ENCODE measurements at regions not wholly inside any gene's neighbourhood (a gene's known extent, or its start where the extent isn't known, plus 50 kb on each side); places are given as distances from the start of the nearest gene placed in this dataset.

- POLR2A ChIA-PET (ENCODE audit: unreplicated experiment): no interaction called here
- ATAC-seq: no peak
These were observed 596.6 kb downstream of the INSC start for GRCh38 chr11:15711311-15711710.

GRCh38 chr11:15714641-15715399 lies 600.1 kb downstream of the INSC start:
- H3K9me3 ChIP-seq (ENCODE audit: low read length): no peaks in the 10 kb centered on the region
- H3K36me3 ChIP-seq (ENCODE audit: low read depth, low read length): no peaks in the 10 kb centered on the region
- no peak for DNase-seq
- POLR2A ChIA-PET (ENCODE audit: unreplicated experiment): no interaction called here
- no peaks in the 10 kb centered on the region for H3K9me2 ChIP-seq (replicated peaks; ENCODE audit: low read length)
- H3K4me3 ChIP-seq (ENCODE audit: low read length): no peak overlapping the region
- ATAC-seq: no peak
- H3K4me1 ChIP-seq (ENCODE audit: insufficient read depth, low read length): no peaks in the 10 kb centered on the region
- no peaks in the 10 kb centered on the region for H3K27me3 ChIP-seq (ENCODE audit: low read length)
- no peak overlapping the region for H3K4me2 ChIP-seq (ENCODE audit: low read length)
- H3K9ac ChIP-seq (ENCODE audit: low read length): no peak overlapping the region
- no TSS peak for BruUV-seq (replicated peaks)
- H3K79me2 ChIP-seq (ENCODE audit: low read length): no peaks in the 10 kb centered on the region
- no peak overlapping the region for H3K27ac ChIP-seq (ENCODE audit: low read length)
- CTCF ChIA-PET: no interaction called here
- TF ChIP-seq EZH2phosphoT487 (IDR thresholded peaks at IDR 0.05; ENCODE audit: borderline replicate concordance, low read length) (no peak), EZH2 (IDR thresholded peaks at IDR 0.05; ENCODE audit: low read length, unreplicated experiment) (no peak), CTCF (conservative IDR thresholded peaks at IDR 0.05; ENCODE audit: low read depth, low read length) (no peak)
- no peak overlapping the region for H2AFZ ChIP-seq (ENCODE audit: low read length)
- intact Hi-C loops (cut with micrococcal nuclease): no loop called here
- no peaks in the 10 kb centered on the region for H3F3A ChIP-seq (ENCODE audit: low read length, unreplicated experiment)
- H4K20me1 ChIP-seq (ENCODE audit: low read length): no peaks in the 10 kb centered on the region

More at GRCh38 chr11:15711311-15711710, 596.6 kb downstream of the INSC start:
- Histone ChIP-seq H3K4me2 (ENCODE audit: low read length) (no peak overlapping the region), H2AFZ (ENCODE audit: low read length) (no peak overlapping the region), H3K27ac (ENCODE audit: low read length) (no peak overlapping the region), H3K27me3 (ENCODE audit: low read length) (no peaks in the 10 kb centered on the region), H3F3A (ENCODE audit: low read length, unreplicated experiment) (no peaks in the 10 kb centered on the region), H3K9me3 (ENCODE audit: low read length) (no peaks in the 10 kb centered on the region), H3K4me3 (ENCODE audit: low read length) (no peak overlapping the region), H4K20me1 (ENCODE audit: low read length) (no peaks in the 10 kb centered on the region), H3K36me3 (ENCODE audit: low read depth, low read length) (no peaks in the 10 kb centered on the region), H3K79me2 (ENCODE audit: low read length) (no peaks in the 10 kb centered on the region), H3K9ac (ENCODE audit: low read length) (no peak overlapping the region), H3K9me2 (replicated peaks; ENCODE audit: low read length) (no peaks in the 10 kb centered on the region), H3K4me1 (ENCODE audit: insufficient read depth, low read length) (no peaks in the 10 kb centered on the region)
- no peak for DNase-seq
- TF ChIP-seq EZH2 (IDR thresholded peaks at IDR 0.05; ENCODE audit: low read length, unreplicated experiment): no peak
- no peak for TF ChIP-seq EZH2phosphoT487 (IDR thresholded peaks at IDR 0.05; ENCODE audit: borderline replicate concordance, low read length)
- no peak for TF ChIP-seq CTCF (conservative IDR thresholded peaks at IDR 0.05; ENCODE audit: low read depth, low read length)
- BruUV-seq (replicated peaks): no TSS peak
- CTCF ChIA-PET: no interaction called here
- intact Hi-C loops (cut with micrococcal nuclease): no loop called here

- peak; percentile 3 for DNase-seq
- Histone ChIP-seq H3K36me3 (ENCODE audit: low read depth, low read length) (no peaks in the 10 kb centered on the region), H3K9me2 (replicated peaks; ENCODE audit: low read length) (no peaks in the 10 kb centered on the region), H3K9me3 (ENCODE audit: low read length) (no peaks in the 10 kb centered on the region), H3K9ac (ENCODE audit: low read length) (no peak overlapping the region), H3K4me3 (ENCODE audit: low read length) (no peak overlapping the region), H3K79me2 (ENCODE audit: low read length) (no peaks in the 10 kb centered on the region), H2AFZ (ENCODE audit: low read length) (no peak overlapping the region), H3K4me2 (ENCODE audit: low read length) (no peak overlapping the region), H3F3A (ENCODE audit: low read length, unreplicated experiment) (no peaks in the 10 kb centered on the region), H3K27me3 (ENCODE audit: low read length) (no peaks in the 10 kb centered on the region), H3K4me1 (ENCODE audit: insufficient read depth, low read length) (no peaks in the 10 kb centered on the region), H3K27ac (ENCODE audit: low read length) (no peak overlapping the region), H4K20me1 (ENCODE audit: low read length) (no peaks in the 10 kb centered on the region)
- no peak for ATAC-seq
- CTCF ChIA-PET: no interaction called here
- no peak for TF ChIP-seq EZH2phosphoT487 (IDR thresholded peaks at IDR 0.05; ENCODE audit: borderline replicate concordance, low read length)
- TF ChIP-seq EZH2 (IDR thresholded peaks at IDR 0.05; ENCODE audit: low read length, unreplicated experiment): no peak
- no peak for TF ChIP-seq CTCF (conservative IDR thresholded peaks at IDR 0.05; ENCODE audit: low read depth, low read length)
- POLR2A ChIA-PET (ENCODE audit: unreplicated experiment): no interaction called here
- no TSS peak for BruUV-seq (replicated peaks)
- intact Hi-C loops (cut with micrococcal nuclease): no loop called here
These were observed 601.8 kb downstream of the INSC start for GRCh38 chr11:15716550-15716949.
